ENCODE measurements at regions not wholly inside any gene's neighbourhood (a gene's known extent, or its start where the extent isn't known, plus 50 kb on each side); places are given as distances from the start of the nearest gene placed in this dataset.

DNA sequence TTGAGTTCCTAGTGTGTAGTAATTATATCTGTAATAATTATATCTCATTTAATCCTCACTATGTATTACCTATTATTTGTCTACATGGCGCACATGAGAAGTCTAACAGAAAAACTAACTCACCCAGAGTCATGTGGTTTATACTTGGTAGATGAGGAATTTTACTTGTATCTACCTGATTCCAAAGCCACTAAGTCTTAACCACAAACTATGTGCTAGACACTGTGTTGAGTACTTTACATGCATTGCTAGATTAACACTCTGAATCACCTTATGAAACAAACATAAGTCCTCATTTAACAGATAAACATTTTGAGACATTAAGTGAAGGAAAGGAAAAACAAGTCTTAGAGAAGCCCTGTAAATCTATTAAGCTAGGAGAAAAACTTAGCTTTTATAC lies 404.8 kb downstream of the TLR4 start:
- TF ChIP-seq, protein P1, sequence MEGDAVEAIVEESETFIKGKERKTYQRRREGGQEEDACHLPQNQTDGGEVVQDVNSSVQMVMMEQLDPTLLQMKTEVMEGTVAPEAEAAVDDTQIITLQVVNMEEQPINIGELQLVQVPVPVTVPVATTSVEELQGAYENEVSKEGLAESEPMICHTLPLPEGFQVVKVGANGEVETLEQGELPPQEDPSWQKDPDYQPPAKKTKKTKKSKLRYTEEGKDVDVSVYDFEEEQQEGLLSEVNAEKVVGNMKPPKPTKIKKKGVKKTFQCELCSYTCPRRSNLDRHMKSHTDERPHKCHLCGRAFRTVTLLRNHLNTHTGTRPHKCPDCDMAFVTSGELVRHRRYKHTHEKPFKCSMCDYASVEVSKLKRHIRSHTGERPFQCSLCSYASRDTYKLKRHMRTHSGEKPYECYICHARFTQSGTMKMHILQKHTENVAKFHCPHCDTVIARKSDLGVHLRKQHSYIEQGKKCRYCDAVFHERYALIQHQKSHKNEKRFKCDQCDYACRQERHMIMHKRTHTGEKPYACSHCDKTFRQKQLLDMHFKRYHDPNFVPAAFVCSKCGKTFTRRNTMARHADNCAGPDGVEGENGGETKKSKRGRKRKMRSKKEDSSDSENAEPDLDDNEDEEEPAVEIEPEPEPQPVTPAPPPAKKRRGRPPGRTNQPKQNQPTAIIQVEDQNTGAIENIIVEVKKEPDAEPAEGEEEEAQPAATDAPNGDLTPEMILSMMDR (IDR thresholded peaks at IDR 0.05), result no peak
- TF ChIP-seq, protein P2, sequence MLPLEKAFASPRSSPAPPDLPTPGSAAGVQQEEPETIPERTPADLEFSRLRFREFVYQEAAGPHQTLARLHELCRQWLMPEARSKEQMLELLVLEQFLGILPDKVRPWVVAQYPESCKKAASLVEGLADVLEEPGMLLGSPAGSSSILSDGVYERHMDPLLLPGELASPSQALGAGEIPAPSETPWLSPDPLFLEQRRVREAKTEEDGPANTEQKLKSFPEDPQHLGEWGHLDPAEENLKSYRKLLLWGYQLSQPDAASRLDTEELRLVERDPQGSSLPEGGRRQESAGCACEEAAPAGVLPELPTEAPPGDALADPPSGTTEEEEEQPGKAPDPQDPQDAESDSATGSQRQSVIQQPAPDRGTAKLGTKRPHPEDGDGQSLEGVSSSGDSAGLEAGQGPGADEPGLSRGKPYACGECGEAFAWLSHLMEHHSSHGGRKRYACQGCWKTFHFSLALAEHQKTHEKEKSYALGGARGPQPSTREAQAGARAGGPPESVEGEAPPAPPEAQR (CRISPR knock-in tag; IDR thresholded peaks at IDR 0.05), result no peak
- TF ChIP-seq FOXP1 (CRISPR knock-in tag; IDR thresholded peaks at IDR 0.05; ENCODE audit: borderline replicate concordance) (no peak), SP1 (CRISPR knock-in tag; conservative IDR thresholded peaks at IDR 0.05) (no peak), ZNF232 (CRISPR knock-in tag; IDR thresholded peaks at IDR 0.05) (no peak), TP53 (CRISPR knock-in tag; IDR thresholded peaks at IDR 0.05) (no peak), JUN (CRISPR knock-in tag; IDR thresholded peaks at IDR 0.05) (no peak), GABPB1 (CRISPR knock-in tag; IDR thresholded peaks at IDR 0.05) (no peak)
- TF ChIP-seq, protein P3, sequence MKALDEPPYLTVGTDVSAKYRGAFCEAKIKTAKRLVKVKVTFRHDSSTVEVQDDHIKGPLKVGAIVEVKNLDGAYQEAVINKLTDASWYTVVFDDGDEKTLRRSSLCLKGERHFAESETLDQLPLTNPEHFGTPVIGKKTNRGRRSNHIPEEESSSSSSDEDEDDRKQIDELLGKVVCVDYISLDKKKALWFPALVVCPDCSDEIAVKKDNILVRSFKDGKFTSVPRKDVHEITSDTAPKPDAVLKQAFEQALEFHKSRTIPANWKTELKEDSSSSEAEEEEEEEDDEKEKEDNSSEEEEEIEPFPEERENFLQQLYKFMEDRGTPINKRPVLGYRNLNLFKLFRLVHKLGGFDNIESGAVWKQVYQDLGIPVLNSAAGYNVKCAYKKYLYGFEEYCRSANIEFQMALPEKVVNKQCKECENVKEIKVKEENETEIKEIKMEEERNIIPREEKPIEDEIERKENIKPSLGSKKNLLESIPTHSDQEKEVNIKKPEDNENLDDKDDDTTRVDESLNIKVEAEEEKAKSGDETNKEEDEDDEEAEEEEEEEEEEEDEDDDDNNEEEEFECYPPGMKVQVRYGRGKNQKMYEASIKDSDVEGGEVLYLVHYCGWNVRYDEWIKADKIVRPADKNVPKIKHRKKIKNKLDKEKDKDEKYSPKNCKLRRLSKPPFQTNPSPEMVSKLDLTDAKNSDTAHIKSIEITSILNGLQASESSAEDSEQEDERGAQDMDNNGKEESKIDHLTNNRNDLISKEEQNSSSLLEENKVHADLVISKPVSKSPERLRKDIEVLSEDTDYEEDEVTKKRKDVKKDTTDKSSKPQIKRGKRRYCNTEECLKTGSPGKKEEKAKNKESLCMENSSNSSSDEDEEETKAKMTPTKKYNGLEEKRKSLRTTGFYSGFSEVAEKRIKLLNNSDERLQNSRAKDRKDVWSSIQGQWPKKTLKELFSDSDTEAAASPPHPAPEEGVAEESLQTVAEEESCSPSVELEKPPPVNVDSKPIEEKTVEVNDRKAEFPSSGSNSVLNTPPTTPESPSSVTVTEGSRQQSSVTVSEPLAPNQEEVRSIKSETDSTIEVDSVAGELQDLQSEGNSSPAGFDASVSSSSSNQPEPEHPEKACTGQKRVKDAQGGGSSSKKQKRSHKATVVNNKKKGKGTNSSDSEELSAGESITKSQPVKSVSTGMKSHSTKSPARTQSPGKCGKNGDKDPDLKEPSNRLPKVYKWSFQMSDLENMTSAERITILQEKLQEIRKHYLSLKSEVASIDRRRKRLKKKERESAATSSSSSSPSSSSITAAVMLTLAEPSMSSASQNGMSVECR (CRISPR knock-in tag; IDR thresholded peaks at IDR 0.05; ENCODE audit: borderline replicate concordance), result no peak
- TF ChIP-seq, protein P4, sequence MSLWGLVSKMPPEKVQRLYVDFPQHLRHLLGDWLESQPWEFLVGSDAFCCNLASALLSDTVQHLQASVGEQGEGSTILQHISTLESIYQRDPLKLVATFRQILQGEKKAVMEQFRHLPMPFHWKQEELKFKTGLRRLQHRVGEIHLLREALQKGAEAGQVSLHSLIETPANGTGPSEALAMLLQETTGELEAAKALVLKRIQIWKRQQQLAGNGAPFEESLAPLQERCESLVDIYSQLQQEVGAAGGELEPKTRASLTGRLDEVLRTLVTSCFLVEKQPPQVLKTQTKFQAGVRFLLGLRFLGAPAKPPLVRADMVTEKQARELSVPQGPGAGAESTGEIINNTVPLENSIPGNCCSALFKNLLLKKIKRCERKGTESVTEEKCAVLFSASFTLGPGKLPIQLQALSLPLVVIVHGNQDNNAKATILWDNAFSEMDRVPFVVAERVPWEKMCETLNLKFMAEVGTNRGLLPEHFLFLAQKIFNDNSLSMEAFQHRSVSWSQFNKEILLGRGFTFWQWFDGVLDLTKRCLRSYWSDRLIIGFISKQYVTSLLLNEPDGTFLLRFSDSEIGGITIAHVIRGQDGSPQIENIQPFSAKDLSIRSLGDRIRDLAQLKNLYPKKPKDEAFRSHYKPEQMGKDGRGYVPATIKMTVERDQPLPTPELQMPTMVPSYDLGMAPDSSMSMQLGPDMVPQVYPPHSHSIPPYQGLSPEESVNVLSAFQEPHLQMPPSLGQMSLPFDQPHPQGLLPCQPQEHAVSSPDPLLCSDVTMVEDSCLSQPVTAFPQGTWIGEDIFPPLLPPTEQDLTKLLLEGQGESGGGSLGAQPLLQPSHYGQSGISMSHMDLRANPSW (CRISPR knock-in tag; conservative IDR thresholded peaks at IDR 0.05; ENCODE audit: low read depth), result no peak
- TF ChIP-seq, protein P5, sequence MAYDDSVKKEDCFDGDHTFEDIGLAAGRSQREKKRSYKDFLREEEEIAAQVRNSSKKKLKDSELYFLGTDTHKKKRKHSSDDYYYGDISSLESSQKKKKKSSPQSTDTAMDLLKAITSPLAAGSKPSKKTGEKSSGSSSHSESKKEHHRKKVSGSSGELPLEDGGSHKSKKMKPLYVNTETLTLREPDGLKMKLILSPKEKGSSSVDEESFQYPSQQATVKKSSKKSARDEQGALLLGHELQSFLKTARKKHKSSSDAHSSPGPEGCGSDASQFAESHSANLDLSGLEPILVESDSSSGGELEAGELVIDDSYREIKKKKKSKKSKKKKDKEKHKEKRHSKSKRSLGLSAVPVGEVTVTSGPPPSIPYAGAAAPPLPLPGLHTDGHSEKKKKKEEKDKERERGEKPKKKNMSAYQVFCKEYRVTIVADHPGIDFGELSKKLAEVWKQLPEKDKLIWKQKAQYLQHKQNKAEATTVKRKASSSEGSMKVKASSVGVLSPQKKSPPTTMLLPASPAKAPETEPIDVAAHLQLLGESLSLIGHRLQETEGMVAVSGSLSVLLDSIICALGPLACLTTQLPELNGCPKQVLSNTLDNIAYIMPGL (CRISPR knock-in tag; IDR thresholded peaks at IDR 0.05), result no peak

Measured in WTC11 (cell line).